SU-DHL-6 (cell line): ENCODE measurements at regions not wholly inside any gene's neighbourhood (a gene's known extent, or its start where the extent isn't known, plus 50 kb on each side); places are given as distances from the start of the nearest gene placed in this dataset.
A peak's percentile ranks its signal among the peaks of the same experiment; 100 is the strongest.

Source experiments
- H2AFZ ChIP-seq: fragments of 200-600 bp; sonication (generic); 2 replicates; pipeline ENCODE4 v1.6.1; 2014; ENCODE audit warnings: low read depth, mild to moderate bottlenecking, moderate library complexity, mixed read lengths, antibody characterized with exemption, low read length; ENCODE audit not compliant: severe bottlenecking
- H3F3A ChIP-seq: fragments of 200-600 bp; shearing (Covaris generic); 2 replicates; pipeline ENCODE4 v1.6.0; 2016; ENCODE audit warnings: antibody characterized with exemption, mild to moderate bottlenecking; ENCODE audit not compliant: insufficient read depth
- H3K27ac ChIP-seq: fragments of 200-600 bp; sonication (generic); 2 replicates; pipeline ENCODE4 v1.5.1; 2016; ENCODE audit warnings: low read depth, mild to moderate bottlenecking, low read length, moderate library complexity, mixed read lengths
- H3K27me3 ChIP-seq: fragments of 200-600 bp; sonication (generic), shearing (Covaris generic); 2 replicates; pipeline ENCODE4 v1.6.0; 2014; ENCODE audit warnings: mild to moderate bottlenecking, low read length
- H3K36me3 ChIP-seq: fragments of 200-600 bp; sonication (generic); 2 replicates; pipeline ENCODE4 v1.6.1; 2014; ENCODE audit warnings: mild to moderate bottlenecking, low read length, mixed read lengths
- H3K4me2 ChIP-seq: fragments of 300-600, 200-600 bp; shearing (Covaris generic), sonication (generic); 2 replicates; pipeline ENCODE4 v1.6.0; 2014; ENCODE audit warnings: low read length, low read depth, mild to moderate bottlenecking; ENCODE audit not compliant: poor library complexity, severe bottlenecking
- H3K4me3 ChIP-seq: fragments of 200-600 bp; sonication (generic); 2 replicates; pipeline ENCODE4 v1.5.1; 2014; ENCODE audit warnings: antibody characterized with exemption, low read length, mild to moderate bottlenecking, mixed read lengths; ENCODE audit not compliant: insufficient read depth, poor library complexity, severe bottlenecking
- H3K79me2 ChIP-seq: fragments of 200-600 bp; sonication (generic); 2 replicates; pipeline ENCODE4 v1.6.1; 2014; ENCODE audit warnings: mild to moderate bottlenecking, low read length, moderate library complexity; ENCODE audit not compliant: insufficient read depth
- H3K9ac ChIP-seq: fragments of 200-600 bp; sonication (generic); 2 replicates; pipeline ENCODE4 v1.7.0; 2014; ENCODE audit warnings: mild to moderate bottlenecking, low read length
- H3K9me2 ChIP-seq: fragments of 200-600 bp; sonication (generic); replicated peaks from 2 replicates; pipeline ENCODE4 v1.6.1; 2014; ENCODE audit warnings: low read length; ENCODE audit not compliant: insufficient read depth
- H3K9me3 ChIP-seq: fragments of 200-600 bp; sonication (generic); 2 replicates; pipeline ENCODE4 v1.6.1; 2014; ENCODE audit warnings: low read length, mixed read lengths; ENCODE audit not compliant: insufficient read depth
- H4K20me1 ChIP-seq: fragments of 200-600 bp; sonication (generic); 2 replicates; pipeline ENCODE4 v1.6.1; 2014; ENCODE audit warnings: low read depth, mild to moderate bottlenecking, antibody characterized with exemption, low read length, moderate library complexity, mixed read lengths
- EZH2phosphoT487 ChIP-seq: fragments of 200-600 bp; sonication (generic), shearing (Covaris generic); conservative IDR thresholded peaks from 2 replicates; pipeline ENCODE4 v1.6.1; 2018; ENCODE audit warnings: mild to moderate bottlenecking, antibody characterized with exemption, low read length, moderate library complexity, mixed read lengths
- TF ChIP-seq, protein P1 (sequence below): fragments of 200-600 bp; sonication (generic); IDR thresholded peaks from one replicate; pipeline ENCODE4 v1.5.1; 2017; ENCODE audit warnings: antibody characterized with exemption, mild to moderate bottlenecking, low read length, moderate library complexity; ENCODE audit not compliant: insufficient read depth, poor library complexity, severe bottlenecking

DNA sequence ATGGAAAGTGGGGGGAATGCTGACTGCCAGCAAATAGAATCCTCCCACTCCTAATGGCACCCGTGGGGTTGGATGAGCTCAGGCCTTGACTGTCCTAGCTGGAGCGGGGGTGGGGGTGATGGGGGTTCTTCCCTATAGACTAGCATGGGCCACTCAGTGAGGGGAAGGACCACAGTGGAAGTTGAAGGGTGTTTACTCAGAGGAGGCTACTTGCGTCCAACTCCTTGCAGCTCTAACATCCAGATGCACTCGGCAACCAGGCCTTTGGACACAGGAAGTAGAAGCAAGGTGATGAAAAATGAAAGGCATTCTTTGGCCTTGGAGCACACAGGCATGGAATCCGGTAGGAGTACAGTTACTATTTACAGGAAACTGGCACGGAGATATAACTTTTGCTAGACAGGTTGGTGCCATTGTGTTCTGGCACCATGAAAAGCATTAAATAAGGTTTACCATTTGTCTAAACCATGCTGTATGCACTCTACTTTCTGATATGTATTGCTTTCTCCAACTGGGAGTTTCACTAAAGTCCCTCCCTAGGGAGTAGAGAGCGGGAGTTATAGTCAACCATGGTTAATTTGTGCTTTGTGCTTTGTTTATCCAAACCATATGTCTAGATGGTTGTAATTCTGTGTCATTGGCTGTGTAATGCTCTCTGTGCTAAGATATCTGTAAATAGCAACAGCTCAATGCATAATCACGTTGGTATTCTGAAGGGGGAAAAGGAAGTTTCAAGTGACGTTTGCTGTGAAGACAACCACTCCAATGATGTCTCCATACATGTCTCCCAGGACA, 125.3 kb downstream of the TSHZ3 start:
- H3K27me3 ChIP-seq = no peaks in the 10 kb centered on the region
- no peak overlapping the region for H3K4me3 ChIP-seq
- no peak overlapping the region for H3K4me2 ChIP-seq
- H2AFZ ChIP-seq = no peak overlapping the region
- TF ChIP-seq, protein P1, sequence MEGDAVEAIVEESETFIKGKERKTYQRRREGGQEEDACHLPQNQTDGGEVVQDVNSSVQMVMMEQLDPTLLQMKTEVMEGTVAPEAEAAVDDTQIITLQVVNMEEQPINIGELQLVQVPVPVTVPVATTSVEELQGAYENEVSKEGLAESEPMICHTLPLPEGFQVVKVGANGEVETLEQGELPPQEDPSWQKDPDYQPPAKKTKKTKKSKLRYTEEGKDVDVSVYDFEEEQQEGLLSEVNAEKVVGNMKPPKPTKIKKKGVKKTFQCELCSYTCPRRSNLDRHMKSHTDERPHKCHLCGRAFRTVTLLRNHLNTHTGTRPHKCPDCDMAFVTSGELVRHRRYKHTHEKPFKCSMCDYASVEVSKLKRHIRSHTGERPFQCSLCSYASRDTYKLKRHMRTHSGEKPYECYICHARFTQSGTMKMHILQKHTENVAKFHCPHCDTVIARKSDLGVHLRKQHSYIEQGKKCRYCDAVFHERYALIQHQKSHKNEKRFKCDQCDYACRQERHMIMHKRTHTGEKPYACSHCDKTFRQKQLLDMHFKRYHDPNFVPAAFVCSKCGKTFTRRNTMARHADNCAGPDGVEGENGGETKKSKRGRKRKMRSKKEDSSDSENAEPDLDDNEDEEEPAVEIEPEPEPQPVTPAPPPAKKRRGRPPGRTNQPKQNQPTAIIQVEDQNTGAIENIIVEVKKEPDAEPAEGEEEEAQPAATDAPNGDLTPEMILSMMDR = no peak
- no peak for TF ChIP-seq EZH2phosphoT487
- H3K27ac ChIP-seq = no peak overlapping the region
- no peaks in the 10 kb centered on the region for H3K79me2 ChIP-seq
- no peaks in the 10 kb centered on the region for H3K36me3 ChIP-seq
- no peaks in the 10 kb centered on the region for H3F3A ChIP-seq
- no peak overlapping the region for H3K9ac ChIP-seq
- no peaks in the 10 kb centered on the region for H3K9me3 ChIP-seq
- H4K20me1 ChIP-seq = no peaks in the 10 kb centered on the region
- H3K9me2 ChIP-seq = no peaks in the 10 kb centered on the region

GRCh38 chr19:31220540-31220939, 128.7 kb downstream of the TSHZ3 start:
- no peak overlapping the region for H3K4me2 ChIP-seq
- no peaks in the 10 kb centered on the region for H3K9me3 ChIP-seq
- no peaks in the 10 kb centered on the region for H4K20me1 ChIP-seq
- H3K27me3 ChIP-seq = no peaks in the 10 kb centered on the region
- H2AFZ ChIP-seq = peak overlapping the region; percentile 72
- H3K36me3 ChIP-seq = no peaks in the 10 kb centered on the region
- H3K9me2 ChIP-seq = no peaks in the 10 kb centered on the region
- H3F3A ChIP-seq = no peaks in the 10 kb centered on the region
- no peak overlapping the region for H3K9ac ChIP-seq
- H3K4me3 ChIP-seq = no peak overlapping the region
- no peaks in the 10 kb centered on the region for H3K79me2 ChIP-seq
- no peak for TF ChIP-seq EZH2phosphoT487
- TF ChIP-seq, protein P1 = no peak
- no peak overlapping the region for H3K27ac ChIP-seq

- Histone ChIP-seq H3F3A (no peaks in the 10 kb centered on the region), H3K27ac (no peak overlapping the region), H3K9me3 (no peaks in the 10 kb centered on the region), H3K4me3 (no peak overlapping the region), H3K36me3 (no peaks in the 10 kb centered on the region), H4K20me1 (no peaks in the 10 kb centered on the region), H2AFZ (no peak overlapping the region), H3K9me2 (no peaks in the 10 kb centered on the region), H3K79me2 (no peaks in the 10 kb centered on the region), H3K4me2 (no peak overlapping the region), H3K9ac (no peak overlapping the region), H3K27me3 (no peaks in the 10 kb centered on the region)
- TF ChIP-seq, protein P1 = no peak
- TF ChIP-seq EZH2phosphoT487 = no peak
These were observed 134.2 kb downstream of the TSHZ3 start for GRCh38 chr19:31214997-31215396.
